ENCODE measurements at regions not wholly inside any gene's neighbourhood (a gene's known extent, or its start where the extent isn't known, plus 50 kb on each side); places are given as distances from the start of the nearest gene placed in this dataset.
"Not testable (repeated sequence)": the region's sequence is repeated elsewhere in the genome, so short reads cannot be mapped to it uniquely, and the experiment has no call there.

DNA sequence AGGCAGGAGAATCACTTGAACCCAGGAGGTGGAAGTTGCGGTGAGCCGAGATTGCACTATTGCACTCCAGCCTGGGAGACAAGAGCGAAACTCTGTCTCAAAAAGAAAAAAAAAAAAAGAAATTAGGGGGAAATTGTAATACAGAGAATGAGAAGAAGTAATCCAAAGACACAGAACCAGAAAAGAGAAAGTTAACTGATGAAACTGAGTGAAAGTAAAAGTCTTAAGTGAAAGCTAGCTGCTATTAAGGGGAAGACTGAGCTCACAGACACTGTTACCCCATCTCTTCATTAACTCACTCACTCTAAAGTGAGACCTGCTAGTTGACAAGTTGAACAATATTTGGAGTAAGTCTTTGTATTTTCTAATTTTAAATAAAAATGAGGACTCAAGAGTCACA, 763.0 kb upstream of the PCDH10 start:
- no peak for ATAC-seq

DNA sequence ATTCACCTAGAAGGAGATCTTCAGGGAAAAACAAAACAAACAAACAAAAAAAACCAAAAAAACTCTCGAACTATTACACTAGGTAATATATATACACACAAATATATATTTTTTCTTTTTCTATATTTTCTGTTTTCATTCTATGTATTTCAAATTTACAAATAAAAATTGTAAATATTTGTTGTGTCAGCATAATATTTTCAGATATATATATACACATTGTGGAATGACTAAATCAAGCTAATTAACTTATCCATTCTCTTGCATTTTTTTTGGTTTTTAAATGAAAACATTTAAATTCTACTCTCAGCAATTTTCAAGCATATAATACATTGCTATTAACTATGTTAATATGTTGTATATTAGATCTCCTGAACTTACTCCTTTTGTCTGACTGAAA, 762.0 kb upstream of the PCDH10 start:
- no peak for ATAC-seq

GRCh38 chr4:132395561-132395960, 753.5 kb upstream of the PCDH10 start:
- no peak for ATAC-seq

DNA sequence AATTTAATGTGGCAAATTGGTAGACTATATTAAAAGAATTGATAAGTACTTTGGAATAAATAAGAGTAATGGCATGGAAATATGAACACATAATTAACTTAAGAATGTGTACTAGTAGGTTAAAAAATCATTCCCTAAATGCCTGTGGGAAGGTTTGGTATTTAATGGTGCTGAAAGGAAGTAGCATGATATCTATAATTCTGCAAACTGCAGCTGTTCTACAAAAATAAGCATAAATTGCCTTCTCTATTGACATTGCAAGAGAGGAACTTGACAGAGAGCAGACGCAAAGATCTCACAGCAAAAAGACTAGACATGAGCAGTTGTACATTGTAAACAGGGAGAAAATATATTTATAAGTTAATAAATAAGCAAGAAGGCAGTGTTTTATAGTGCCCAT, 752.5 kb upstream of the PCDH10 start:
- no peak for ATAC-seq

DNA sequence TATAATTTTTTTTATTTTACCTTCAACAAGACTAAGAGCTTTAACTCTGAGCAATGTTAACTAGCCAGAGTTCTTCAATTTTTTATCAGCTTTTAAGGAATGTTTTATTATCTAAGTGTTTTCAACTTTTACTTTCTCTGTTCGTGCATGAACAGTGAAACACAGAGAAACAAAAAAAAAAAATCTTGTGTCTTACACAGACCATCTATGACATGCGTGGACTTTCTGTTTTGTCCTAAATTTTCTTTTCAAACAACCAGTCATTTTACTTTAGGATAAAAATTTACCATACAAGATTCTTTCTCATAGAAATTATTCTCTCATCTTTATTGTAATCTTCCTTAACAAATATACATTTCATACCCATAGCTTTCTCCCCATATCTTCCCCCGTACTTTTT, 731.9 kb upstream of the PCDH10 start:
- ATAC-seq: no peak

GRCh38 chr4:132427125-132427524, 722.0 kb upstream of the PCDH10 start:
- no peak for ATAC-seq

GRCh38 chr4:132437117-132437516, 712.0 kb upstream of the PCDH10 start:
- ATAC-seq: no peak

GRCh38 chr4:132445386-132445785, 703.7 kb upstream of the PCDH10 start:
- ATAC-seq: no peak

GRCh38 chr4:132457987-132458386, 691.1 kb upstream of the PCDH10 start:
- not testable (repeated sequence) for ATAC-seq

DNA sequence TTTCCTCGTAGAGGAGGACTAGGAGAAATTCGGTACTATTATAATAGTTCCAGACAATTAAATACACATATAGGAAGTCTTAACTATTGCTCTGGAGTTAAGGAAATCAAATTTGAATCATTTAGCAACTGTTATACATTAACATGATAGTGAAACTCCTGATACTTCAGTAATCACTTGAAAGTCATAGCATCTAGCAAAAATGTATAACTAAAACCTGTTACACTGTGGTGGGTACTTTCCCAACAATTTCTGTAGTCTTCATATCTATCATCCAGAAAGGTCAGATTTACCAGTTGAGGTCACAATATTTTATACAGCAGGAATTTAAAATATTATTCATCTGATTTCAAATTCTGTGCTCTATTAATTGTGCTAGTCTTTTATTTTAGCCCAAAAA, 669.6 kb upstream of the PCDH10 start:
- ATAC-seq: no peak

DNA sequence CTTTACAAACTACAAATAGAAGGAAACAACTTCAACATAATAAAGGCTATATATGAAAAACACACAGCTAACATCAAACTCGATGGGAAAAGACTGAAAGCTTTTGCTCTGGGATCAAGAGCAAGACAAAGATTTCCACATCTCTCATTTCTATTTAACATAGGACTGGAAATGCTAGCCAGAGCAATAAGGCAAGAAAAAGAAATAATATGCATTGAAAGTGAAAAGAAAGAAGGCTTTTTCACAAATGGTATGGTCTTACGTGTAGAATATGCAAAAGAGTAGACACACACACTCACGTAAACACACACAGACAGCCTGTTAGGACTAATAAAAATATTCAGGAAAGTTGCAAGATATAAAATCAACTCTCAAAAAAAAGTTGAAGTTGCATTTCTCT, 660.5 kb upstream of the PCDH10 start:
- ATAC-seq: no peak

- no peak for ATAC-seq
Observed at GRCh38 chr4:132493476-132493875, 655.6 kb upstream of the PCDH10 start.

DNA sequence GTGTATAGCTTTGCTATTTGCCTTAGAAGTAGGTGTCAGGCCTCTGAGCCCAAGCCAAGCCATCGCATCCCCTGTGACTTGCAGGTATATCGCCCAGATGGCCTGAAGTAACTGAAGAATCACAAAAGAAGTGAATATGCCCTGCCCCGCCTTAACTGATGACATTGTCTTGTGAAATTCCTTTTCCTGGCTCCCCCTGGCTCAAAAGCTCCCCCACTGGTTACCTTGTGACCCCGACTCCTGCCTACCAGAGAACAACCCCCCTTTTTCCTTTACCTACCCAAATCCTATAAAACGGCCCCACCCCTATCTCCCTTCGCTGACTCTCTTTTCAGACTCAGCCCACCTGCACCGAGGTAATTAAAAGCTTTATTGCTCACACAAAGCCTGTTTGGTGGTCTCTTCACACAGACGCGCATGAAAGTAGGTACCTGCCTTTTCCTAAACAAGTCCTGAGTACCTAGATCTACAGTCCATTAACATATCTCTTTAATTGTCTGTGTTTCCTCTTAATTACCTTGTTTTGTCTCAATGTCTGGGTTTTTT, 653.8 kb upstream of the PCDH10 start:
- not testable (repeated sequence) for ATAC-seq

GRCh38 chr4:132498215-132498614, 650.9 kb upstream of the PCDH10 start:
- no peak for ATAC-seq

DNA sequence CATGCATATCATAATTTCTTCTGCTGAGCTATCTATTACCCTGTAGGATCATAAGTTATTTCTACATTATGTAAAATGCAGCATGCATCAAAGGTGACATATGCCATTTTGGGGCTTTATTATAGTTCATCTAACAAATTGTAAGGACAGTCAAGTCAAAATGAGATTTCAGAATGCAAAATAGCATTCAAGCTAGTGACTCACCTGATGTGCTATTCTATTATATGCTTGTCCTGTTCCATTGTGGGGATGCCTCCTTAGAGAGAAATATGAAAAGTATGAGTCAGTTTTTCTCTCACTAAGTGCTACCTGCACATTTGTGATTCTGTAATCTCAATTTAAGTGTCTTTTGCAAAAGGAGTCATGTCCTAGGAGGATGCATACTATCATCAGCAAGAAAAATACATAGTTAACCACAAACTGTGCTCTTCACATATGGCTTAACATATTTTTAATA, 647.0 kb upstream of the PCDH10 start:
- no peak for ATAC-seq

GRCh38 chr4:132504438-132504837, 644.7 kb upstream of the PCDH10 start:
- ATAC-seq: no peak

DNA sequence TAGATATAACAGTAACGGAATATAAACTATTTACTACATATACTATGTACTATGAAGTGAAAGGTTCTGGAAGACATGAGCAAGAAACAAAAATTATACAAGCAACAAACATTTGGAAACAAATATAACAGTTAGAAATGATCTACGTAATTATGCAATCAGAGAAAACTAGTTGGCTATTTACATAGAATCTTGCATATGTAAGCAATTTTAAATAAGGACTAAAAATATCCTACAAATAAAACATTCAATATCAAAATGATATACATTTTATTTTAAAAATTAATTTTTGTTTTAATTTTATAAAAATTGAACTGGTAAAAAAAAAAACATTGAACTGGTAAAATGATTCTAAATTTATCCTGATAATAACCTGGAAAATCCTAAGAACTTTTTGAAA, 642.5 kb upstream of the PCDH10 start:
- no peak for ATAC-seq

DNA sequence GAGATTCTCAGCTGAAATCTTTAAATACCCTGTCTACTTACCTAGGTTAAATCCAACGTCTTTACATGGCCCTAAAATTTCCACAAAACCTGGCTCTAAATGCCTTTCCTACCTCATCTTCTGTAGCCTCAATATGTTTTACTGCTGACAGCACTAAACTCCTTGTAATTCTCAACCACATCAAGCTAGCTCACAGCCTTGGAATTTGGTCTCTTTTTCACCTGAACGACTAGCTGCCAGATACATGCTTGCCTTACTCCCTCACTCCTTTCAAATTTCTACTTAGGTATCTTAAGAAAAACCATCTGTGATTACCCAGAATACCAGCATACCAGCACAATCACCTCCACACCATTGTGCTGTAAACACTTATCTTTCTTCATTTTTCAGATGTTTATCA, 635.6 kb upstream of the PCDH10 start:
- ATAC-seq: no peak

- ATAC-seq: no peak
Observed at GRCh38 chr4:132526652-132527051, 622.4 kb upstream of the PCDH10 start.

DNA sequence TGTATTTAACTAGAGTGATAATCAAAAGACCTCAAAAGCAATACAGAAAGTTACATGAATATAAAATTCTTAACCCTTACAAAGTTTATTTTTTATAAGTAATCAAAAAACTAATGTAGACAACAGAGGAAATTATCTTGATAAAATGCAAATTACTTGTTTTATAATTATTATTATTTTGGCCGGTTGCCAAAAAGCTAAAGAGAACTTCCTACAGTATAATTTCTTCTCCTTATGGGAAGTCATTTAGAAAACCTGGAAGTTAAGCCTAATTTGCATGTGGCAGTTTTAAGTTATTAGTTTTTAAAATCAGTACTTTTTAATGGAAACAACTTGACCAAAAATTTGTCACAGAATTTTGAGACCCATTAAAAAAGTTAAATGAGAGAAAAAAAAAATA, 621.3 kb upstream of the PCDH10 start:
- no peak for ATAC-seq

DNA sequence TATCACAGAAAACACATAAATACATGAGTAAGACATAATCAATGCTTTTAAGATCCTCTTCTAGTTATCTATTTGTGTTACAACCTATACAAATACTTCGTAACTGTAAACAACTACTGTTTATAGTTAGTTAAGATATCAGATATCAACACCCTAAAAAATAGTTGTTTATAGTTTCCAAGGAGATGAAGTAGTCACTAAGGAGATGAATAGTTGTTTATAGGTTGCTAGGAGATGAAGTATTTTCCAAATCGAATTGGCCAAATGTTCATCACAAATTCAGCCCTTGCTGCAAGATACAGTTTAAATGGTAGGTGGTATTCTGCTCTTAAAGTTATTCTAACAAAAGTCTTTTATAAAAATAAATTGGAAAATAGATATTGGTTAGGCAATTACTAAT, 618.2 kb upstream of the PCDH10 start:
- no peak for ATAC-seq

- no peak for ATAC-seq
Observed at GRCh38 chr4:132540268-132540667, 608.8 kb upstream of the PCDH10 start.

DNA sequence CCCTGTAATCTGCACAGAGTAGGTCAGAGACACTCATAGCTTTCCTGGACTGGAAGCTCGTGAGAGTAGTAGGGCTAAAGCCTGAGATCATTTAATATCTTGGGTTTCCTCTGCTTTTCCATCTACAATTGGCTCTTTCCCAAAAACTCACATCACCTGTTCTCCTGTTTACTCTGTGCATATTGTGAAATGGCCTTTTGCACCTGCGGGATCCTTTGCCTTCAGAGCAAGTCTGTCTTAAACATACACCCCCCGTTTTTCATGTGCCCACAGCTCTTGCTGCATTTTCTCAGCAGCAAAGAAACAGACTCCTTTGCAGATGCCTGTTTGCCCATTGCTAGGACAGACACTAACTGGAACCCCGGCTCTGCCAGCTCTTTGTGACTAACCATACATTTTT, 608.3 kb upstream of the PCDH10 start:
- no peak for ATAC-seq

GRCh38 chr4:132542228-132542627, 606.9 kb upstream of the PCDH10 start:
- ATAC-seq: no peak

- ATAC-seq: no peak
Observed at GRCh38 chr4:132548463-132548862, 600.6 kb upstream of the PCDH10 start.

DNA sequence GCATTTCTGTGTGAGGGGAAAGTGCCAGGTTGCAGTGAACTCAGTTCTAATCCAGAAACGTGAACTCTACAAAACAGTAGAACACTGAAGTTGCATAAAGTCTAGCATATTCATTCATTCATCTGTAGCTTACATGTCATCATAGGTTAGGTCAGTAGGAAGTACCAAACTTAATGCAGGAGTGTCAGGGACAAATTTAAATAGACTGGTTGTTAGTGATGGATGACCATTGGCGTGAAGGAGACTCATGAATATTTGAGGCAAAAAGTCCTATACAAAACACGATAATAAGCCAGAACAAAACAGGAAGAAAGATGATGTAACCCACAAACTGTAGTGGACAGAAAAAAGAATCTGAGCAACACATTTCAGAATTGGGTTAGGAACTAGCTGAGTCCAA, 592.8 kb upstream of the PCDH10 start:
- ATAC-seq: no peak
